AG10803 (cell line): ENCODE measurements at regions not wholly inside any gene's neighbourhood (a gene's known extent, or its start where the extent isn't known, plus 50 kb on each side); places are given as distances from the start of the nearest gene placed in this dataset.

ENCODE experiments used
- DNase-seq: peaks from one replicate; pipeline ENCODE4 v3.0.0; 2010; ENCODE audit warnings: low read depth
- H3K4me3 ChIP-seq: 2 replicates; pipeline ENCODE4 v1.5.1; 2011; ENCODE audit warnings: mild to moderate bottlenecking, low read length, control low read depth
- CTCF ChIP-seq: conservative IDR thresholded peaks from 2 replicates; pipeline ENCODE4 v1.5.1; 2011; ENCODE audit warnings: mild to moderate bottlenecking, low read length, control low read depth, inconsistent platforms

DNA sequence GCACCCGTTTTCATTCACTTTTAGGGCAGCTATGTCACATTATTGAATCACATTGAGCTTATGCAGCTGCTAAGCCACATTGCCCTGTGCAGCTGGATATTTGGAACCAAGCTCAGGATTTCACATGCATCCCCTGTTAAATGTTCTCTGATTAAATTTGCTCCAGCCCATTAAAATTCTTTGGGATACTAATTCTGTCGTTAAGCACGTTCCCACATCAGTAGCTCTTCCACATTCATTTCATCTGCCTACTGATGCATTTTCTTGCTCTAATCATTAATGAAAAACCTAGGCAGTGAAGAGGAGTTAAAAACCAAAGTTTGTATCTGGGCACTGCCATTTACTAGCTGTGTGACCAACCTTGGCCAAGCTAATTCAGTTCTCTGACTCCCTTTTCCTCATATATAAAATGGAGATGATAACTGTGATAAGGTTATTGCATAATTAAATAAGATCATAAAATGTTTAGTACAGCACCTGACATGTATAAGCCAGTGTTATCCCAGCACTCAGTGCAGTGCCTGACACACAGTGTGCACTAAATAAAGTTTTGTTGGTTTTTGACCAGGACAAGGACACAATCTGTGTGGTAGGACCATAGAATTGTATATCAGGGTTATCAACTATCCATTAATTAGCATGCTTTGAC lies 222.2 kb upstream of the ATP11B start:
- DNase-seq: no peak
- no peak for TF ChIP-seq CTCF
- no peak overlapping the region for H3K4me3 ChIP-seq

GRCh38 chr3:182575941-182576340 lies 217.4 kb upstream of the ATP11B start:
- no peak overlapping the region for H3K4me3 ChIP-seq
- no peak for DNase-seq
- no peak for TF ChIP-seq CTCF

GRCh38 chr3:182583545-182583944 lies 209.8 kb upstream of the ATP11B start:
- TF ChIP-seq CTCF: no peak
- DNase-seq: no peak
- H3K4me3 ChIP-seq: no peak overlapping the region

DNA sequence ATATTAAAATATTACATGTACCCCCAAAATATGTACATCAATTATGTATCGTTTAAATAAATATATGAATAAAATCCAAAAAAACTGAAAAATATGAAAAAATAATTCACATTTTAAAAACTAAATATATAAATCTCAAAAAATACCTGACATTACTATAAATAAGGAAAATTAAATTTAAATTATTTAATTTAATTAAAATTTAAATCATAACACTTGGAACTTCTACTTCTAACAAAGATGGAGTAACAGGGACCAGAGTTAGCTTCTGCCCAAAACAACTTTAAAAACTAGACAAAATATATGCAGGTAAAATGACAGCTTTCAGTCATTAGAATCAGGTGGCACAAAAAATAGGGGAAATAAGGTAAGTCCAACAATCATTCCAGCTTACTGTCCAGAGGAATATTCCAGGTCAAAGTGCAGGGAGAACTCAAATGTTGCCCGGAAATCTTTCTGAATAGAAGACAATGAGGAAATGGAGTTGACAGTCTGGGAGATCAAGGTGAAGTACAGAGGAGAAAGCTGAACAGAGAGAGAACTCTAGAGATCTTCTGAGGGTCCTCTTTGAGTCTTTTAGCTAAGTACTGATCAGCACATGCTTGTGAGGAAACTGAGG lies 207.7 kb upstream of the ATP11B start:
- TF ChIP-seq CTCF: no peak
- H3K4me3 ChIP-seq: no peak overlapping the region

DNA sequence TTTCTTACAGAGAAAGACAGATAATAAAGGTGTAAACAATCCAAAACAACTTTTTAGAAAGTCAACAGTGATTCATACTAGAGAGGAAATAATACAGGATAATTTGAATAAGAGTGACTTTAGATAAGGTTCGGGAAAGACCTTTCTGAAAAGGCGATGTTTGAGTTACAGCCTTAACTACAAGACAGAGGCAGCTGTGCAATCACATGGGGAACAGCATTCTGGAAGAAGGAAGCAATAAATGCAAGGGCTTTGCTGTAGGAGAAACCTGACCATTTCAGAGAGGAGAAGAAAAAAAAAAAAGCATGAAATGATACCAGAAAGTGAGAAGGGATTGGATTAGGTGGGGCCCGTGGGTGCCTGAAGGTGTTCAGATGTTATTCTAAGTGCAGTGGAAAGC lies 200.6 kb upstream of the ATP11B start:
- TF ChIP-seq CTCF: no peak
- no peak overlapping the region for H3K4me3 ChIP-seq
- DNase-seq: no peak

More for the DNA sequence above, 207.7 kb upstream of the ATP11B start:
- no peak for DNase-seq

- no peak for TF ChIP-seq CTCF
- no peak overlapping the region for H3K4me3 ChIP-seq
- DNase-seq: no peak
Measured at GRCh38 chr3:182596676-182597410, 196.5 kb upstream of the ATP11B start.
